ENCODE measurements at regions not wholly inside any gene's neighbourhood (a gene's known extent, or its start where the extent isn't known, plus 50 kb on each side); places are given as distances from the start of the nearest gene placed in this dataset.

DNA sequence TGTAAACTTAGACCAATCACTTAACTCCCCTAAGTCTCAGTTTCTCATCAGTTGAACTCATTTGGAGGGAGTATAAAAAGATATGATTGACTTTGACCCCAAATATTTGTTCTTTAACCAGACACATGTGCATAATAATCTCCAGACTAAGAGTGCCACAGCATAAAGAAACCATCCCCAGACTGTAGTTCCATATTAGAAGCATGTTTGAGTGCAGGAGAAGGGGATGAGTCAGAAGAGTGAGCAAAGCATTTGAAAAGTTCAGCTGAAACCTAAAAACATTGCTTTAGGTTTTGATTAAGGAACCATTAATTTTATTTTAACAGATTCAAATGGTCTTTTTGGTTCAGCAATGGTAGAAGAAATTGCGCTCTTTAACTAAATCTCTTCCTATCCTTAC lies 654.8 kb downstream of the UTRN start:
- H3K27ac ChIP-seq (ENCODE audit: low read depth) = no peak overlapping the region
- no peaks in the 10 kb centered on the region for H4K20me1 ChIP-seq (replicated peaks; ENCODE audit: insufficient read depth)
- H3K4me2 ChIP-seq = no peak overlapping the region
- DNase-seq (ENCODE audit: low spot score) (no peak), ATAC-seq (no peak)
- no peaks in the 10 kb centered on the region for H3K36me3 ChIP-seq (ENCODE audit: insufficient read depth)
- Mint-ChIP-seq H3K4me3 (no peak overlapping the region), H3K27ac (no peak overlapping the region), H3K4me1 (no peaks in the 10 kb centered on the region), H3K27me3 (ENCODE audit: insufficient read depth, low read depth, poor library complexity) (no peaks in the 10 kb centered on the region), H3K9me3 (no peaks in the 10 kb centered on the region), H3K36me3 (ENCODE audit: low read depth) (no peaks in the 10 kb centered on the region)
- peaks cover 13% of the 10 kb centered on the region for H3K9me2 ChIP-seq (ENCODE audit: insufficient read depth)
- TF ChIP-seq, protein P1, sequence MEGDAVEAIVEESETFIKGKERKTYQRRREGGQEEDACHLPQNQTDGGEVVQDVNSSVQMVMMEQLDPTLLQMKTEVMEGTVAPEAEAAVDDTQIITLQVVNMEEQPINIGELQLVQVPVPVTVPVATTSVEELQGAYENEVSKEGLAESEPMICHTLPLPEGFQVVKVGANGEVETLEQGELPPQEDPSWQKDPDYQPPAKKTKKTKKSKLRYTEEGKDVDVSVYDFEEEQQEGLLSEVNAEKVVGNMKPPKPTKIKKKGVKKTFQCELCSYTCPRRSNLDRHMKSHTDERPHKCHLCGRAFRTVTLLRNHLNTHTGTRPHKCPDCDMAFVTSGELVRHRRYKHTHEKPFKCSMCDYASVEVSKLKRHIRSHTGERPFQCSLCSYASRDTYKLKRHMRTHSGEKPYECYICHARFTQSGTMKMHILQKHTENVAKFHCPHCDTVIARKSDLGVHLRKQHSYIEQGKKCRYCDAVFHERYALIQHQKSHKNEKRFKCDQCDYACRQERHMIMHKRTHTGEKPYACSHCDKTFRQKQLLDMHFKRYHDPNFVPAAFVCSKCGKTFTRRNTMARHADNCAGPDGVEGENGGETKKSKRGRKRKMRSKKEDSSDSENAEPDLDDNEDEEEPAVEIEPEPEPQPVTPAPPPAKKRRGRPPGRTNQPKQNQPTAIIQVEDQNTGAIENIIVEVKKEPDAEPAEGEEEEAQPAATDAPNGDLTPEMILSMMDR (conservative IDR thresholded peaks at IDR 0.05; ENCODE audit: low read depth in 2 of 2) = no peak
- TF ChIP-seq NANOG (IDR thresholded peaks at IDR 0.05; ENCODE audit: borderline replicate concordance) (no peak), EZH2phosphoT487 (IDR thresholded peaks at IDR 0.05; ENCODE audit: unreplicated experiment) (no peak), EZH2 (IDR thresholded peaks at IDR 0.05; ENCODE audit: low read depth, unreplicated experiment) (no peak), STAT1 (IDR thresholded peaks at IDR 0.05; ENCODE audit: unreplicated experiment) (no peak), ZNF114 (CRISPR knock-in tag; IDR thresholded peaks at IDR 0.05) (no peak), POLR2AphosphoS5 (IDR thresholded peaks at IDR 0.05; ENCODE audit: low read depth) (no peak), ZNF331 (CRISPR knock-in tag; IDR thresholded peaks at IDR 0.05; ENCODE audit: low read depth) (no peak), CREB1 (CRISPR knock-in tag; IDR thresholded peaks at IDR 0.05; ENCODE audit: low read depth) (no peak), JUNB (IDR thresholded peaks at IDR 0.05; ENCODE audit: unreplicated experiment) (no peak)
- TF ChIP-seq, protein P2, sequence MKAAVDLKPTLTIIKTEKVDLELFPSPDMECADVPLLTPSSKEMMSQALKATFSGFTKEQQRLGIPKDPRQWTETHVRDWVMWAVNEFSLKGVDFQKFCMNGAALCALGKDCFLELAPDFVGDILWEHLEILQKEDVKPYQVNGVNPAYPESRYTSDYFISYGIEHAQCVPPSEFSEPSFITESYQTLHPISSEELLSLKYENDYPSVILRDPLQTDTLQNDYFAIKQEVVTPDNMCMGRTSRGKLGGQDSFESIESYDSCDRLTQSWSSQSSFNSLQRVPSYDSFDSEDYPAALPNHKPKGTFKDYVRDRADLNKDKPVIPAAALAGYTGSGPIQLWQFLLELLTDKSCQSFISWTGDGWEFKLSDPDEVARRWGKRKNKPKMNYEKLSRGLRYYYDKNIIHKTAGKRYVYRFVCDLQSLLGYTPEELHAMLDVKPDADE (IDR thresholded peaks at IDR 0.05) = no peak
- TF ChIP-seq, protein P3, sequence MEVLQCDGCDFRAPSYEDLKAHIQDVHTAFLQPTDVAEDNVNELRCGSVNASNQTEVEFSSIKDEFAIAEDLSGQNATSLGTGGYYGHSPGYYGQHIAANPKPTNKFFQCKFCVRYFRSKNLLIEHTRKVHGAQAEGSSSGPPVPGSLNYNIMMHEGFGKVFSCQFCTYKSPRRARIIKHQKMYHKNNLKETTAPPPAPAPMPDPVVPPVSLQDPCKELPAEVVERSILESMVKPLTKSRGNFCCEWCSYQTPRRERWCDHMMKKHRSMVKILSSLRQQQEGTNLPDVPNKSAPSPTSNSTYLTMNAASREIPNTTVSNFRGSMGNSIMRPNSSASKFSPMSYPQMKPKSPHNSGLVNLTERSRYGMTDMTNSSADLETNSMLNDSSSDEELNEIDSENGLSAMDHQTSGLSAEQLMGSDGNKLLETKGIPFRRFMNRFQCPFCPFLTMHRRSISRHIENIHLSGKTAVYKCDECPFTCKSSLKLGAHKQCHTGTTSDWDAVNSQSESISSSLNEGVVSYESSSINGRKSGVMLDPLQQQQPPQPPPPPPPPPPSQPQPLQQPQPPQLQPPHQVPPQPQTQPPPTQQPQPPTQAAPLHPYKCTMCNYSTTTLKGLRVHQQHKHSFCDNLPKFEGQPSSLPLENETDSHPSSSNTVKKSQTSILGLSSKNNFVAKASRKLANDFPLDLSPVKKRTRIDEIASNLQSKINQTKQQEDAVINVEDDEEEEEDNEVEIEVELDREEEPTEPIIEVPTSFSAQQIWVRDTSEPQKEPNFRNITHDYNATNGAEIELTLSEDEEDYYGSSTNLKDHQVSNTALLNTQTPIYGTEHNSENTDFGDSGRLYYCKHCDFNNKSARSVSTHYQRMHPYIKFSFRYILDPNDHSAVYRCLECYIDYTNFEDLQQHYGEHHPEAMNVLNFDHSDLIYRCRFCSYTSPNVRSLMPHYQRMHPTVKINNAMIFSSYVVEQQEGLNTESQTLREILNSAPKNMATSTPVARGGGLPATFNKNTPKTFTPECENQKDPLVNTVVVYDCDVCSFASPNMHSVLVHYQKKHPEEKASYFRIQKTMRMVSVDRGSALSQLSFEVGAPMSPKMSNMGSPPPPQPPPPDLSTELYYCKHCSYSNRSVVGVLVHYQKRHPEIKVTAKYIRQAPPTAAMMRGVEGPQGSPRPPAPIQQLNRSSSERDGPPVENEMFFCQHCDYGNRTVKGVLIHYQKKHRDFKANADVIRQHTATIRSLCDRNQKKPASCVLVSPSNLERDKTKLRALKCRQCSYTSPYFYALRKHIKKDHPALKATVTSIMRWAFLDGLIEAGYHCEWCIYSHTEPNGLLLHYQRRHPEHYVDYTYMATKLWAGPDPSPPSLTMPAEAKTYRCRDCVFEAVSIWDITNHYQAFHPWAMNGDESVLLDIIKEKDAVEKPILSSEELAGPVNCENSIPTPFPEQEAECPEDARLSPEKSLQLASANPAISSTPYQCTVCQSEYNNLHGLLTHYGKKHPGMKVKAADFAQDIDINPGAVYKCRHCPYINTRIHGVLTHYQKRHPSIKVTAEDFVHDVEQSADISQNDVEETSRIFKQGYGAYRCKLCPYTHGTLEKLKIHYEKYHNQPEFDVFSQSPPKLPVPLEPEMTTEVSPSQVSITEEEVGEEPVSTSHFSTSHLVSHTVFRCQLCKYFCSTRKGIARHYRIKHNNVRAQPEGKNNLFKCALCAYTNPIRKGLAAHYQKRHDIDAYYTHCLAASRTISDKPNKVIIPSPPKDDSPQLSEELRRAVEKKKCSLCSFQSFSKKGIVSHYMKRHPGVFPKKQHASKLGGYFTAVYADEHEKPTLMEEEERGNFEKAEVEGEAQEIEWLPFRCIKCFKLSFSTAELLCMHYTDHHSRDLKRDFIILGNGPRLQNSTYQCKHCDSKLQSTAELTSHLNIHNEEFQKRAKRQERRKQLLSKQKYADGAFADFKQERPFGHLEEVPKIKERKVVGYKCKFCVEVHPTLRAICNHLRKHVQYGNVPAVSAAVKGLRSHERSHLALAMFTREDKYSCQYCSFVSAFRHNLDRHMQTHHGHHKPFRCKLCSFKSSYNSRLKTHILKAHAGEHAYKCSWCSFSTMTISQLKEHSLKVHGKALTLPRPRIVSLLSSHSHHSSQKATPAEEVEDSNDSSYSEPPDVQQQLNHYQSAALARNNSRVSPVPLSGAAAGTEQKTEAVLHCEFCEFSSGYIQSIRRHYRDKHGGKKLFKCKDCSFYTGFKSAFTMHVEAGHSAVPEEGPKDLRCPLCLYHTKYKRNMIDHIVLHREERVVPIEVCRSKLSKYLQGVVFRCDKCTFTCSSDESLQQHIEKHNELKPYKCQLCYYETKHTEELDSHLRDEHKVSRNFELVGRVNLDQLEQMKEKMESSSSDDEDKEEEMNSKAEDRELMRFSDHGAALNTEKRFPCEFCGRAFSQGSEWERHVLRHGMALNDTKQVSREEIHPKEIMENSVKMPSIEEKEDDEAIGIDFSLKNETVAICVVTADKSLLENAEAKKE (CRISPR knock-in tag; IDR thresholded peaks at IDR 0.05) = no peak
- TF ChIP-seq, protein P4, sequence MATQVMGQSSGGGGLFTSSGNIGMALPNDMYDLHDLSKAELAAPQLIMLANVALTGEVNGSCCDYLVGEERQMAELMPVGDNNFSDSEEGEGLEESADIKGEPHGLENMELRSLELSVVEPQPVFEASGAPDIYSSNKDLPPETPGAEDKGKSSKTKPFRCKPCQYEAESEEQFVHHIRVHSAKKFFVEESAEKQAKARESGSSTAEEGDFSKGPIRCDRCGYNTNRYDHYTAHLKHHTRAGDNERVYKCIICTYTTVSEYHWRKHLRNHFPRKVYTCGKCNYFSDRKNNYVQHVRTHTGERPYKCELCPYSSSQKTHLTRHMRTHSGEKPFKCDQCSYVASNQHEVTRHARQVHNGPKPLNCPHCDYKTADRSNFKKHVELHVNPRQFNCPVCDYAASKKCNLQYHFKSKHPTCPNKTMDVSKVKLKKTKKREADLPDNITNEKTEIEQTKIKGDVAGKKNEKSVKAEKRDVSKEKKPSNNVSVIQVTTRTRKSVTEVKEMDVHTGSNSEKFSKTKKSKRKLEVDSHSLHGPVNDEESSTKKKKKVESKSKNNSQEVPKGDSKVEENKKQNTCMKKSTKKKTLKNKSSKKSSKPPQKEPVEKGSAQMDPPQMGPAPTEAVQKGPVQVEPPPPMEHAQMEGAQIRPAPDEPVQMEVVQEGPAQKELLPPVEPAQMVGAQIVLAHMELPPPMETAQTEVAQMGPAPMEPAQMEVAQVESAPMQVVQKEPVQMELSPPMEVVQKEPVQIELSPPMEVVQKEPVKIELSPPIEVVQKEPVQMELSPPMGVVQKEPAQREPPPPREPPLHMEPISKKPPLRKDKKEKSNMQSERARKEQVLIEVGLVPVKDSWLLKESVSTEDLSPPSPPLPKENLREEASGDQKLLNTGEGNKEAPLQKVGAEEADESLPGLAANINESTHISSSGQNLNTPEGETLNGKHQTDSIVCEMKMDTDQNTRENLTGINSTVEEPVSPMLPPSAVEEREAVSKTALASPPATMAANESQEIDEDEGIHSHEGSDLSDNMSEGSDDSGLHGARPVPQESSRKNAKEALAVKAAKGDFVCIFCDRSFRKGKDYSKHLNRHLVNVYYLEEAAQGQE (IDR thresholded peaks at IDR 0.05; ENCODE audit: unreplicated experiment) = no peak
- H3K27me3 ChIP-seq (ENCODE audit: insufficient read depth) = no peaks in the 10 kb centered on the region
- no peak overlapping the region for H3K4me3 ChIP-seq
- no peaks in the 10 kb centered on the region for H3F3A ChIP-seq (replicated peaks; ENCODE audit: low read depth)
- peak overlapping the region; percentile 72; the same call in 1 of the 2 replicates for H2AFZ ChIP-seq
- H3K79me2 ChIP-seq (replicated peaks; ENCODE audit: insufficient read depth) = no peaks in the 10 kb centered on the region
- no peaks in the 10 kb centered on the region for H3K4me1 ChIP-seq (ENCODE audit: insufficient read depth)

Measured in GM23338 (cell line).